ENCODE measurements at regions not wholly inside any gene's neighbourhood (a gene's known extent, or its start where the extent isn't known, plus 50 kb on each side); places are given as distances from the start of the nearest gene placed in this dataset.
"Not testable (repeated sequence)": the region's sequence is repeated elsewhere in the genome, so short reads cannot be mapped to it uniquely, and the experiment has no call there.

DNA sequence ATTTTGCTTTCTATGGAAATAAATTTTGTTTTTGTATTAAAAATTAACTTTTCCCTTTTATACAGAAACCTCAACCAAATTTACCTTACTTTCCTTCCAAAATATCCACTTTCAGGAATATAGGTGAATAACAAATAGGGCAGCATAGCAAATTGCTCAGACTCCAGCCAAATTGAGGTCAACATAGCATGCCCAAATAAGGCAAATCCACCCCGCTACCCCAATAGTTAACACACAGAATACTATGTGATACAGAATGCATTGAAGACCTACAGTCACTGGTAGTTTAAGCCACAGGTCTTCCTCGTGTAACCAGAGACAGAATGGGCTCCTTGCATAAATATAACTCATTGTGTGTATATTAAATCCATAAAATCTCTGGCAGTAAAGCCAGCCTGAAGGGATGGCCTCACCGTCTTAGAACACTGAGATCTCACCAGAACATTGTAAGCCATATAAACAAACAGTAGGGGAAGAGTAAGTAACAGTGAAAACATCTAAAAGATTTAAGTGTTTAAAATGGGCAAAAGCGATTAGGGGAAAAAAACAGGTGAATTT is 72.2 kb downstream of the PMAIP1 start:
- Mint-ChIP-seq H3K4me3 (no peak overlapping the region), H3K4me1 (ENCODE audit: low read depth) (peaks cover 16% of the 10 kb centered on the region), H3K27ac (no peak overlapping the region), H3K27me3 (peaks cover 30% of the 10 kb centered on the region), H3K9me3 (no peaks in the 10 kb centered on the region), H3K36me3 (ENCODE audit: low read depth) (no peaks in the 10 kb centered on the region)

- not testable (repeated sequence) for H3K9me3 Mint-ChIP-seq; H3K36me3 Mint-ChIP-seq (ENCODE audit: low read depth); H3K4me3 Mint-ChIP-seq
- peaks cover 32% of the 10 kb centered on the region for H3K27me3 Mint-ChIP-seq
- peaks cover 16% of the 10 kb centered on the region for H3K4me1 Mint-ChIP-seq (ENCODE audit: low read depth)
- peak overlapping the region; percentile 62 for H3K27ac Mint-ChIP-seq
Measured at GRCh38 chr18:59971144-59971543, 71.3 kb downstream of the PMAIP1 start.

- not testable (repeated sequence) for H3K4me3 Mint-ChIP-seq; H3K27ac Mint-ChIP-seq; H3K36me3 Mint-ChIP-seq (ENCODE audit: low read depth); H3K9me3 Mint-ChIP-seq
- Mint-ChIP-seq H3K27me3 (peaks cover 46% of the 10 kb centered on the region), H3K4me1 (ENCODE audit: low read depth) (peaks cover 16% of the 10 kb centered on the region)
Measured at GRCh38 chr18:59969477-59970028, 69.8 kb downstream of the PMAIP1 start.

GRCh38 chr18:59968583-59968982 is 68.8 kb downstream of the PMAIP1 start:
- peaks cover 46% of the 10 kb centered on the region for H3K27me3 Mint-ChIP-seq
- H3K4me1 Mint-ChIP-seq (ENCODE audit: low read depth): peaks cover 16% of the 10 kb centered on the region
- no peaks in the 10 kb centered on the region for H3K36me3 Mint-ChIP-seq (ENCODE audit: low read depth)
- H3K27ac Mint-ChIP-seq: no peak overlapping the region
- no peaks in the 10 kb centered on the region for H3K9me3 Mint-ChIP-seq
- no peak overlapping the region for H3K4me3 Mint-ChIP-seq

DNA sequence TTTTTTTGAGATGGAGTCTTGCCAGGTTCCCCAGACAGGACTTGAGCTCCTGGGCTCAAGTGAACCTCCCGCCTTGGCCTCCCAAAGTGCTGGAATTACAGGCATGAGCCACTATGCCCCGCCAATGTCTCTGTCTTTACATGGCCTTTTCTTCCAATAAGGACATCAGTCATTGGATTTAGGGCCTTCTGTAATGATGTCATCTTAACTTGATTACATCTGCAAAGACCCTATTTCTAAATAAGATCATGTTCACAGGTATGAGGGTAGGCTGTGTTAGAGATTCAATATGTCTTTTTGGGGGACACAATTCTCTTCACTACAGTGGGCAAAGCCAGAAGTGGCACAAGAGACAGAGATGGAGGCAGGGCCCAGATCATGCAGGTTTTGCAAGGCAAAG is 68.1 kb downstream of the PMAIP1 start:
- no peaks in the 10 kb centered on the region for H3K9me3 Mint-ChIP-seq
- H3K36me3 Mint-ChIP-seq (ENCODE audit: low read depth): no peaks in the 10 kb centered on the region
- H3K4me1 Mint-ChIP-seq (ENCODE audit: low read depth): peaks cover 16% of the 10 kb centered on the region
- H3K27ac Mint-ChIP-seq: no peak overlapping the region
- peaks cover 50% of the 10 kb centered on the region for H3K27me3 Mint-ChIP-seq
- H3K4me3 Mint-ChIP-seq: no peak overlapping the region

GRCh38 chr18:59966913-59967312 is 67.1 kb downstream of the PMAIP1 start:
- H3K9me3 Mint-ChIP-seq: no peaks in the 10 kb centered on the region
- no peak overlapping the region for H3K27ac Mint-ChIP-seq
- H3K4me1 Mint-ChIP-seq (ENCODE audit: low read depth): peaks cover 16% of the 10 kb centered on the region
- peaks cover 50% of the 10 kb centered on the region for H3K27me3 Mint-ChIP-seq
- H3K36me3 Mint-ChIP-seq (ENCODE audit: low read depth): no peaks in the 10 kb centered on the region
- H3K4me3 Mint-ChIP-seq: no peak overlapping the region

GRCh38 chr18:59963229-59963628 is 63.4 kb downstream of the PMAIP1 start:
- H3K36me3 Mint-ChIP-seq (ENCODE audit: low read depth): no peaks in the 10 kb centered on the region
- no peaks in the 10 kb centered on the region for H3K9me3 Mint-ChIP-seq
- H3K4me3 Mint-ChIP-seq: no peak overlapping the region
- peaks cover 32% of the 10 kb centered on the region for H3K27me3 Mint-ChIP-seq
- H3K27ac Mint-ChIP-seq: no peak overlapping the region
- peaks cover 22% of the 10 kb centered on the region for H3K4me1 Mint-ChIP-seq (ENCODE audit: low read depth)

DNA sequence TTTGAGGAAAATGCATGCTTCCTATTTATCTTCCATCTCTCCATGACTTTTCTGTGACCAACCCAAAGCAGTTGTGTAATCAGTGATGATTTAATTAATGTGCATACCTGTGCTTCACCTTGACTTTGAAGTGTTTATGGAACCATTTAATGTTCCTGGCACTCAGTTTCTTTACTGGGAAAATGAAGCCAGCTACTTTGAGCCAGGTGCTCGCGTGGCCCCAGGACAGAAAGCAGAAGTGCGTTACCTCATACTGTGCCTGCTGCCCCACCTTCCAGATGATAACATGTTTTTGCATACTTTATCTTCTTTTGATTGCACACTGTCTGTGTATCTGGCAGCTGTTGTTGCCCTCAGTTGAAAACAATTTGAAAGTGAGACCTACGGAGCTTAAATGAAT is 61.3 kb downstream of the PMAIP1 start:
- Mint-ChIP-seq H3K4me3 (no peak overlapping the region), H3K36me3 (ENCODE audit: low read depth) (no peaks in the 10 kb centered on the region), H3K9me3 (no peaks in the 10 kb centered on the region), H3K4me1 (ENCODE audit: low read depth) (peaks cover 29% of the 10 kb centered on the region), H3K27ac (no peak overlapping the region), H3K27me3 (peaks cover 24% of the 10 kb centered on the region)

GRCh38 chr18:59960272-59960671 is 60.5 kb downstream of the PMAIP1 start:
- Mint-ChIP-seq H3K4me3 (no peak overlapping the region), H3K4me1 (ENCODE audit: low read depth) (peaks cover 29% of the 10 kb centered on the region), H3K27ac (no peak overlapping the region), H3K9me3 (no peaks in the 10 kb centered on the region), H3K27me3 (peaks cover 17% of the 10 kb centered on the region), H3K36me3 (ENCODE audit: low read depth) (no peaks in the 10 kb centered on the region)

- H3K27me3 Mint-ChIP-seq: peaks cover 12% of the 10 kb centered on the region
- no peak overlapping the region for H3K4me3 Mint-ChIP-seq
- H3K36me3 Mint-ChIP-seq (ENCODE audit: low read depth): no peaks in the 10 kb centered on the region
- H3K27ac Mint-ChIP-seq: peak overlapping the region; percentile 63
- peaks cover 33% of the 10 kb centered on the region for H3K4me1 Mint-ChIP-seq (ENCODE audit: low read depth)
- no peaks in the 10 kb centered on the region for H3K9me3 Mint-ChIP-seq
Measured at GRCh38 chr18:59959606-59960005, 59.8 kb downstream of the PMAIP1 start.

GRCh38 chr18:59959073-59959472 is 59.3 kb downstream of the PMAIP1 start:
- Mint-ChIP-seq H3K4me1 (ENCODE audit: low read depth) (peaks cover 39% of the 10 kb centered on the region), H3K27ac (peak overlapping the region; percentile 63), H3K36me3 (ENCODE audit: low read depth) (no peaks in the 10 kb centered on the region), H3K27me3 (peaks cover 15% of the 10 kb centered on the region), H3K4me3 (no peak overlapping the region), H3K9me3 (no peaks in the 10 kb centered on the region)

- H3K36me3 Mint-ChIP-seq (ENCODE audit: low read depth): no peaks in the 10 kb centered on the region
- H3K4me1 Mint-ChIP-seq (ENCODE audit: low read depth): peaks cover 50% of the 10 kb centered on the region
- no peak overlapping the region for H3K27ac Mint-ChIP-seq
- H3K4me3 Mint-ChIP-seq: no peak overlapping the region
- H3K27me3 Mint-ChIP-seq: peaks cover 11% of the 10 kb centered on the region
- H3K9me3 Mint-ChIP-seq: no peaks in the 10 kb centered on the region
Measured at GRCh38 chr18:59957957-59958356, 58.2 kb downstream of the PMAIP1 start.

DNA sequence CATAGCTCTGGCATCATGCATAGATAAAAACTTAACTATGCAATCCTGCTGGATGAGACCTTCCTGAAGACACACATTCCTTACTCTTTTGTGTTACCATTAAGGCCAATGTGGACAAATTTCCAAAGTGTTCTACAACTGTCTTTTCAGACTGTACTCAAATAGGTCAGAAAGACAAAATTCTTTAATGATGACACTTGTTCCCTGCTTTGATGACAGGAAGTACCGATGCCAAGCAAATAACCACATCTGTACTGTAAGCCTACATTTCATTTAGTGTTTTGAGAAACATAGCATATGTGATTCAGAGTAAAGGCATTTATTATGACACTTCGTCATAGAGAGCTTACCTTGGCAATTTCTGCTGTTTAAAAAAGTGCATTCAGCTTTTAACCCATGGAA is 55.0 kb downstream of the PMAIP1 start:
- no peak overlapping the region for H3K4me3 Mint-ChIP-seq
- peaks cover 62% of the 10 kb centered on the region for H3K4me1 Mint-ChIP-seq (ENCODE audit: low read depth)
- no peaks in the 10 kb centered on the region for H3K9me3 Mint-ChIP-seq
- H3K27ac Mint-ChIP-seq: no peak overlapping the region
- H3K36me3 Mint-ChIP-seq (ENCODE audit: low read depth): no peaks in the 10 kb centered on the region
- peaks cover 11% of the 10 kb centered on the region for H3K27me3 Mint-ChIP-seq

- H3K27ac Mint-ChIP-seq: no peak overlapping the region
- H3K36me3 Mint-ChIP-seq (ENCODE audit: low read depth): no peaks in the 10 kb centered on the region
- peaks cover 11% of the 10 kb centered on the region for H3K27me3 Mint-ChIP-seq
- peaks cover 62% of the 10 kb centered on the region for H3K4me1 Mint-ChIP-seq (ENCODE audit: low read depth)
- H3K9me3 Mint-ChIP-seq: no peaks in the 10 kb centered on the region
- no peak overlapping the region for H3K4me3 Mint-ChIP-seq
Measured at GRCh38 chr18:59954241-59954640, 54.4 kb downstream of the PMAIP1 start.

Measured in stimulated activated naive CD8-positive, alpha-beta T cell treated with anti-CD3 and anti-CD28 coated beads, Interleukin-15, Interleukin-2, amounts not matched to agents 100 ng/mL and 50 ng/mL, for 24 hours (primary cell).